ENCODE measurements at regions not wholly inside any gene's neighbourhood (a gene's known extent, or its start where the extent isn't known, plus 50 kb on each side); places are given as distances from the start of the nearest gene placed in this dataset.
"Not testable (repeated sequence)": the region's sequence is repeated elsewhere in the genome, so short reads cannot be mapped to it uniquely, and the experiment has no call there.

DNA sequence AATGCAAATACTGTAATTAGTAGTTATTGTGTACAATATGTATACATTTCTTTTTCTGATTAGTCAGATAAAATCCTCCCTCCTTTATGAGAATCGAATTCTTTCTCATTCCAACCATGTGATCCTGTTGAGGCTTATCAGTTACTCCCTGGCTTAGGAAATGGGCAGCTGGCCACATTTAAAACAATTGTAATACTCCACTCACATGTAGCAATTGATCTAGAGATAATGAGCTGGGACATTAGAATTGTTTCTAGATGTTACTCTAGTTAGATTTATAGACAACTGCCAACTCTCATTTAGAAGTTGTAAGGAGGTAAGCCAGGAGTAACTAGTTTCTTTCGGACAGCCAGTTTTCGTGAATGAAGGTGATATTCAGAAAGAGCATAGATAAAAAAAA is 859.3 kb upstream of the AADAT start:
- Histone ChIP-seq H3K9me3 (ENCODE audit: control insufficient read depth, insufficient read depth, low read length) (no peaks in the 10 kb centered on the region), H3K36me3 (ENCODE audit: control insufficient read depth, insufficient read depth, low read length) (no peaks in the 10 kb centered on the region), H3K4me3 (ENCODE audit: low read depth, low read length) (no peak overlapping the region), H3K4me1 (ENCODE audit: control insufficient read depth, insufficient read depth, low read length) (no peaks in the 10 kb centered on the region), H3K27me3 (ENCODE audit: control insufficient read depth, insufficient read depth, low read length) (no peaks in the 10 kb centered on the region), H3K9ac (ENCODE audit: low read depth, low read length) (no peak overlapping the region)

DNA sequence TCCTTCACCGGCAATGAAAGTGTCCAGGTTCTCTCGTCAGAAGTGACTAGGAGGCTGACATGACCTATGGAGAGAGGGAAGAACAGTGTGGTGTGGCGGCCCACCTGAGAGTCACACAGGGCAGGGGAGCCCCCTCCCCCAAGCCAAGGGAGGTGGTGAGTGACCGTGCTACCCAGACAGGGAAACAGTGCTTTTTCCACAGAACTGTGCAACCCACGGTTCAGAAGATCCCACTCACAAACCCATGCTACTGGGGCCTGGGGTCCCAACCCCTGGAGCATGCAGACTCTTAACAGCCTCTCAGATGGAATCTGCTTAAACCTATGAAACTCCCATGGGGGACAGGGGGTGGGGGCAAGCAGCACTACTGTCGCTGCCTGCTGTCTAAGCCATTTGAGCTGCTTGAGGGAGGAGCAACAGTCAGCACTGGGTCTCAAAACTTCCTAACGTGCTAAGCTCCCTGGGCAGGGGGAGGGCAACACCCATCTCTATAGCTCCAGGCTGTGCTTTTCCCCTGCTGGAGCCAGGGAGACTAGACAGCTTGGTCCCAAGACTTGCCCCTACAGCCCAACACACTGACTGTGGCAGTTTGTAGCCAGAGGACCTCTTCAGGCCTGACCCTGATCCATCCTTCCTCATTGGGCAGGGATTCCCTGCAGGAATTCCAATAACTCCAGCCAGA is 850.4 kb upstream of the AADAT start:
- Histone ChIP-seq H3K4me1 (ENCODE audit: control insufficient read depth, insufficient read depth, low read length) (no peaks in the 10 kb centered on the region), H3K27me3 (ENCODE audit: control insufficient read depth, insufficient read depth, low read length) (no peaks in the 10 kb centered on the region), H3K9ac (ENCODE audit: low read depth, low read length) (no peak overlapping the region), H3K4me3 (ENCODE audit: low read depth, low read length) (no peak overlapping the region), H3K36me3 (ENCODE audit: control insufficient read depth, insufficient read depth, low read length) (no peaks in the 10 kb centered on the region), H3K9me3 (ENCODE audit: control insufficient read depth, insufficient read depth, low read length) (no peaks in the 10 kb centered on the region)

DNA sequence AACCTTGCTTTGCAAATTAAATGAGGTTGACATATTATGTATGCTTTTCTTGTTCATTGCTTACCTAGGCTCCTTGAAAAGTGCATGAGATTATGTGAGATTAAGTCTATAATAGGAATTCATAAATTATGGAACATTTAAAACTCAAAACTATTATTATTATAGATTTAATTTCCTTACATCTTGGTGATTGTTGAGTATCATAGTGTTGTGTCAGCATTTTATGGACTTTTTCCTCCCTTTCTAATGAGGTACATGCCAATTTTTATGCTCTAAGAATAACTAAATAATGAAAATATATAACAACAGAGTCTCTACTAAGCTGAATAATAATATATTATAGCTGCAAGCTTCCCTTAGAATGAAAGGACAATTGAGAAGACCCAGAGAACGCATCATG is 848.8 kb upstream of the AADAT start:
- Histone ChIP-seq H3K9me3 (ENCODE audit: control insufficient read depth, insufficient read depth, low read length) (no peaks in the 10 kb centered on the region), H3K4me3 (ENCODE audit: low read depth, low read length) (no peak overlapping the region), H3K27me3 (ENCODE audit: control insufficient read depth, insufficient read depth, low read length) (no peaks in the 10 kb centered on the region), H3K4me1 (ENCODE audit: control insufficient read depth, insufficient read depth, low read length) (no peaks in the 10 kb centered on the region), H3K9ac (ENCODE audit: low read depth, low read length) (no peak overlapping the region), H3K36me3 (ENCODE audit: control insufficient read depth, insufficient read depth, low read length) (no peaks in the 10 kb centered on the region)

DNA sequence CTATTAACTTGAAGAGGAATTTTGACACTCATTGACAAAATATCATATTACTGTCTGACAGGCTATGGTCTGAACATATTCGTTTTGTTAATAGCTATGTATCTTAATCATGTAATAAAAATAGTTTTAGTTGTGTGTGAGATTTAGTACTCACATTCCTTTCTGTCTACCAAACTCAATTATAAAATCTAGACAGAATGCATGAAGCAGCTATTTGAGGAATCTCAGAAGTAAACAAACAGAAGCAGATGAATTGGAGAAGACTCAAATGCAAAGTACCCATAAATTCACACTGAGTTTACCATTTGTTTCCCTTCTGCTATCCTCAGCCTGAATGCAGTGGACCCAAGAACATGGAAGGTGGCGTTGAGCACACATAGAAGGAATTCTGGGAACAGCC is 841.6 kb upstream of the AADAT start:
- Histone ChIP-seq H3K27me3 (ENCODE audit: control insufficient read depth, insufficient read depth, low read length) (no peaks in the 10 kb centered on the region), H3K9me3 (ENCODE audit: control insufficient read depth, insufficient read depth, low read length) (no peaks in the 10 kb centered on the region), H3K4me1 (ENCODE audit: control insufficient read depth, insufficient read depth, low read length) (no peaks in the 10 kb centered on the region), H3K9ac (ENCODE audit: low read depth, low read length) (no peak overlapping the region), H3K36me3 (ENCODE audit: control insufficient read depth, insufficient read depth, low read length) (no peaks in the 10 kb centered on the region), H3K4me3 (ENCODE audit: low read depth, low read length) (no peak overlapping the region)

DNA sequence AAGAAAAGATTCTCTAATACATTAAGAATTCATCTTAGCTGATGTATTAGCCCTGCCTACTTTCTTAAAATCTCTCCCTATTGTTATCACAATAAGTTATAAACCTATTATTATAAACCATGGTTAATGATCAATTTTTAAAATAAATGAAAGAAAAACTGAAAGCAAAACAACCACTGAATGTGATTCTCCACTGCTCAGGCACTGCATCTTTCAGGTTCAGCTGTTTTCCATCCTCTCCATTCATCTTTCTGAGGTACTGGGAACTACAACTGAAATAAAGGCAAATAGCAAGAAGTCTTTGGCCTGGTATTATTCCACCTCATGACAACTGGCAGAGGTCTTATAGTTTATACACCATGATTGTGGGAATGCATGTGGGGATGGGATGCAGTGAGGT is 798.9 kb upstream of the AADAT start:
- Histone ChIP-seq H3K4me3 (ENCODE audit: low read depth, low read length) (no peak overlapping the region), H3K36me3 (ENCODE audit: control insufficient read depth, insufficient read depth, low read length) (no peaks in the 10 kb centered on the region), H3K4me1 (ENCODE audit: control insufficient read depth, insufficient read depth, low read length) (no peaks in the 10 kb centered on the region), H3K27me3 (ENCODE audit: control insufficient read depth, insufficient read depth, low read length) (no peaks in the 10 kb centered on the region), H3K9ac (ENCODE audit: low read depth, low read length) (no peak overlapping the region), H3K9me3 (ENCODE audit: control insufficient read depth, insufficient read depth, low read length) (peaks cover 8% of the 10 kb centered on the region)

DNA sequence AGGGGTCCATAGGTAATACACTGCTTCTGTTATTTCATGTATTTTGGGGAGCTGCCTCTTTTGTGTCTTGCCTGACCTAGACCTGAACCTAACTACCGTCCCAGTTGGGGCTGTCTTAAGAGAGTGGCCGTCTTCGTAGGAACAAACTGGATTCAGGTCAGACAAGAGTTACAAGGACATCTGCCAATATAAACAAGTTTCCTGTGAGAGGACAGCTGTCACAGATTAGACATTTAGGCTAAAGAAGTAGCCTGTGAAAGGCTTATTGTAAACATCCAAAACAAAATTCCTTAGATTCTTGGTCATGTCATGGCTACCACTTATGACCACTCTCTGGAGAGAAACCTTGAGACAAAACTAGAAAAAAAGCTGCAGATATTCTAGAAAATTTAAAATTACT is 797.6 kb upstream of the AADAT start:
- H3K36me3 ChIP-seq (ENCODE audit: control insufficient read depth, insufficient read depth, low read length), result no peaks in the 10 kb centered on the region
- H3K9me3 ChIP-seq (ENCODE audit: control insufficient read depth, insufficient read depth, low read length), result no peaks in the 10 kb centered on the region
- no peak overlapping the region for H3K4me3 ChIP-seq (ENCODE audit: low read depth, low read length)
- H3K9ac ChIP-seq (ENCODE audit: low read depth, low read length), result no peak overlapping the region
- no peaks in the 10 kb centered on the region for H3K4me1 ChIP-seq (ENCODE audit: control insufficient read depth, insufficient read depth, low read length)
- H3K27me3 ChIP-seq (ENCODE audit: control insufficient read depth, insufficient read depth, low read length), result no peaks in the 10 kb centered on the region

DNA sequence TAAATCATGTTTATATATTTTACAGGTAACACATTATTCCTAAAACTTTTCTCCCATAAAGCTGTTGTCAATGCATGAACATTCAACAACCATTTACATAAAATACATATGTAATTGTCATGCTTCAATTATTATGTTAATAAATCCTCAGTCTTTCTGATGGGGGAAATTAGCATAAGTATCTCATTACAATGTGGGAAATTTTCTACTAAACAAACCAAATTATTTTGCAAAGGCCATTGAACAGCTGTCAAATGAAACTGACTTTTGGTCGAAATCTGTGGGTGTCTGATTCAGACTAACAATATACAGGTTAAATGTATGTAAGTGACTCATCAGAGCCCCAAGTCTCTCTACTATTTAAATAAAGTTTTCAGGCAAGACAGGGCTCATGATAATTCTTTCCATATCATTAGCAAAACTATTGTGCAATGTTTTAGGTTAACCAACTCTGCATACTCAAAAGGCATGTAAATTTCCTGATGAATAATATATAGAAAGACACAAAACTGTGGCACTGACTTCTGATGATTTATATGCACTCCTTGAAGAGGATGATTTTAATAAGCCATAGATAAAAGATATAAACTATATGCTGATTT is 795.3 kb upstream of the AADAT start:
- Histone ChIP-seq H3K4me3 (ENCODE audit: low read depth, low read length) (no peak overlapping the region), H3K9me3 (ENCODE audit: control insufficient read depth, insufficient read depth, low read length) (no peaks in the 10 kb centered on the region), H3K9ac (ENCODE audit: low read depth, low read length) (no peak overlapping the region), H3K36me3 (ENCODE audit: control insufficient read depth, insufficient read depth, low read length) (no peaks in the 10 kb centered on the region), H3K27me3 (ENCODE audit: control insufficient read depth, insufficient read depth, low read length) (no peaks in the 10 kb centered on the region), H3K4me1 (ENCODE audit: control insufficient read depth, insufficient read depth, low read length) (no peaks in the 10 kb centered on the region)

DNA sequence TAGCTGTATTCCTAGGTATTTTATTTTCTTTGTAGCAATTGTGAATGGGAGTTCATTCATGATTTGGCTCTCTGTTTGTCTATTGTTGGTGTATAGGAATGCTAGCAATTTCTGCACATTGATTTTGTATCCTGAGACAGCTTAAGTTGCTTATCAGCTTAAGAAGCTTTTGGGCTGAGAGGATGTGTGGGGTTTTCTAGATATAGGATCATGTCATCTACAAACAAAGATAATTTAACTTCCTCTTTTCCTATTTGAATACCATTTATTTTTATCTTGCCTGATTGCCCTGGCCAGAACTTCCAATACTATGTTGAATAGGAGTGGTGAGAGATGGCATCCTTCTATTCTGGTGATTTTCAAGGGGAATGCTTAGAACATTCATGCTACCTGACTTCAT is 791.9 kb upstream of the AADAT start:
- H3K36me3 ChIP-seq (ENCODE audit: control insufficient read depth, insufficient read depth, low read length); H3K4me3 ChIP-seq (ENCODE audit: low read depth, low read length); H3K4me1 ChIP-seq (ENCODE audit: control insufficient read depth, insufficient read depth, low read length); H3K9me3 ChIP-seq (ENCODE audit: control insufficient read depth, insufficient read depth, low read length); H3K27me3 ChIP-seq (ENCODE audit: control insufficient read depth, insufficient read depth, low read length); H3K9ac ChIP-seq (ENCODE audit: low read depth, low read length): not testable (repeated sequence)

DNA sequence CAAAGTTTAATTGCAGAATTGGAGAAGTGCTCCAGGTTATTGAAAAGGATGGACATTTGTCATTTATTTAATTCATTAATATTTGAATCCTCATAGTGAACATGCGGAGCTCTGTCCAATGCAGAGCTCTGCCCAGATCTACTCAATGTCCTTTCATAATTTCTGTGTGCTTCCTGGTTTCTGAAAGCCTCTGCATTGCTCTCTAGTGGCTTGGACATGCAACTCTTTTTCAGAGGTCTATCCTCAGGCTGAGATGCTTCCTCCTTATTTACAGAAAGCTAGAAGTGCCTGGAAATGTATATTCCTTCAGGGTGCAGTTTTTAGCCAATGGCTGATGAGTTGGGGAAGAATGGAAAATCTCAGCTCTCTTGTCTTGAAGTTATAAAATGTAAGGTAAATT is 786.1 kb upstream of the AADAT start:
- H3K27me3 ChIP-seq (ENCODE audit: control insufficient read depth, insufficient read depth, low read length), result no peaks in the 10 kb centered on the region
- H3K4me1 ChIP-seq (ENCODE audit: control insufficient read depth, insufficient read depth, low read length), result no peaks in the 10 kb centered on the region
- no peak overlapping the region for H3K4me3 ChIP-seq (ENCODE audit: low read depth, low read length)
- H3K9me3 ChIP-seq (ENCODE audit: control insufficient read depth, insufficient read depth, low read length), result no peaks in the 10 kb centered on the region
- H3K36me3 ChIP-seq (ENCODE audit: control insufficient read depth, insufficient read depth, low read length), result no peaks in the 10 kb centered on the region
- H3K9ac ChIP-seq (ENCODE audit: low read depth, low read length), result no peak overlapping the region

DNA sequence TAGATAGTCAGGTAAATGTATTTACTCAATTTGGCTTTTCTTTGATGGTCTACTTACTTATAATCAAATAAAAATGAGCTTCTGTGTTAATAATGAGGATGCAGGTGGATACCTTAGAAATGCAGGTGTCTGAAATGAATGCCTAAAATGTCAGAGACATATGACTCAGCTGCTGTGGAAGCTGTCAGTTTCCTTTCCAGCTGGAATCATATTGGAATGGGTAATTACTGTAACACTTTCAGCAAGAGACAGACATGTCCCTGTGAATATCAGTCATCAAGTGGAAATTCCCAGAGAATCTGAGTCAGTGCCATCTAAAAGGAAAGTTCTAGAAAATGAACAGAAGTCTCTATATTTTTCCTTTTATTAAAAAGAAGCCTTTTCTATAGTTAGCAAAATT is 783.0 kb upstream of the AADAT start:
- no peaks in the 10 kb centered on the region for H3K9me3 ChIP-seq (ENCODE audit: control insufficient read depth, insufficient read depth, low read length)
- H3K9ac ChIP-seq (ENCODE audit: low read depth, low read length), result no peak overlapping the region
- no peaks in the 10 kb centered on the region for H3K36me3 ChIP-seq (ENCODE audit: control insufficient read depth, insufficient read depth, low read length)
- H3K27me3 ChIP-seq (ENCODE audit: control insufficient read depth, insufficient read depth, low read length), result no peaks in the 10 kb centered on the region
- H3K4me3 ChIP-seq (ENCODE audit: low read depth, low read length), result no peak overlapping the region
- no peaks in the 10 kb centered on the region for H3K4me1 ChIP-seq (ENCODE audit: control insufficient read depth, insufficient read depth, low read length)

DNA sequence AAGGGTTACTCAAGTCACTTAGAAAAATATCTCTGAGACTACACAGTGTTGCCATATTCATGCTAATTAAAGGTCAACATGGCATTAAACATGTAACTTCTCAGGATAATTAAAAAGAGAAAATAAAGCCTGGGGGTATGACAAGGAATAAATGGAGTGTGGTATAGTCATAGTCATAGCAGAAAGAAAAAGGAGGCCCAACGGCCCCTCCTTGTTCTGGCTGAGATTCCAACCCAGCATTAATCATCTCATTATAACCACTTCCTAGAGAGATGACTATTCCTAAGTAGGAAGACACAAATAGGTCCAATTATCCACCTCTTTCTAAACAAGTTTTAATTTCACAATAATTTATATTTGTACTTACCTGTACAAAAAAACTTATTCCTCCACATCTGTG is 778.4 kb upstream of the AADAT start:
- Histone ChIP-seq H3K27me3 (ENCODE audit: control insufficient read depth, insufficient read depth, low read length) (no peaks in the 10 kb centered on the region), H3K36me3 (ENCODE audit: control insufficient read depth, insufficient read depth, low read length) (no peaks in the 10 kb centered on the region), H3K4me3 (ENCODE audit: low read depth, low read length) (no peak overlapping the region), H3K4me1 (ENCODE audit: control insufficient read depth, insufficient read depth, low read length) (no peaks in the 10 kb centered on the region), H3K9me3 (ENCODE audit: control insufficient read depth, insufficient read depth, low read length) (no peaks in the 10 kb centered on the region), H3K9ac (ENCODE audit: low read depth, low read length) (no peak overlapping the region)

DNA sequence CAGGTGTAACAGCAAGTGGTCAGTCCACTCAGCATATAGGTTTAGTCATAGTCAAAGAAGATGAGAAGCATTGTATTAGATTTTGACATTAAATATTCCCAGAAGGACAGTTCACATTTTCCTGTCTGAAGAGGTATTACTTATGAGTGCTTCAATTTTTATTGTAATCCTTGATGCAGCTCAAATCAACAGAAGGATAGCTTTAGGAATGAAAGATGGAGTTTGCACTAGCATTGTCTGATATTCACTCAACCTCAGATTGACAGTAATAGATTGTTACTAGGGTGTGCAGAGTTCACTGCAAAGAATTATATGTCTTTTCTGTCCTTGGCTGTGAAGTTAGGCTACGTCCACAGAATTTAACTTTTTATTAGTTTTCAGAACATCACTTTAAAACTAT is 764.3 kb upstream of the AADAT start:
- H3K4me3 ChIP-seq (ENCODE audit: low read depth, low read length), result no peak overlapping the region
- no peaks in the 10 kb centered on the region for H3K27me3 ChIP-seq (ENCODE audit: control insufficient read depth, insufficient read depth, low read length)
- H3K9ac ChIP-seq (ENCODE audit: low read depth, low read length), result no peak overlapping the region
- no peaks in the 10 kb centered on the region for H3K36me3 ChIP-seq (ENCODE audit: control insufficient read depth, insufficient read depth, low read length)
- H3K9me3 ChIP-seq (ENCODE audit: control insufficient read depth, insufficient read depth, low read length), result no peaks in the 10 kb centered on the region
- no peaks in the 10 kb centered on the region for H3K4me1 ChIP-seq (ENCODE audit: control insufficient read depth, insufficient read depth, low read length)
